ENCODE measurements at regions not wholly inside any gene's neighbourhood (a gene's known extent, or its start where the extent isn't known, plus 50 kb on each side); places are given as distances from the start of the nearest gene placed in this dataset.
A peak's percentile ranks its signal among the peaks of the same experiment; 100 is the strongest.

DNA sequence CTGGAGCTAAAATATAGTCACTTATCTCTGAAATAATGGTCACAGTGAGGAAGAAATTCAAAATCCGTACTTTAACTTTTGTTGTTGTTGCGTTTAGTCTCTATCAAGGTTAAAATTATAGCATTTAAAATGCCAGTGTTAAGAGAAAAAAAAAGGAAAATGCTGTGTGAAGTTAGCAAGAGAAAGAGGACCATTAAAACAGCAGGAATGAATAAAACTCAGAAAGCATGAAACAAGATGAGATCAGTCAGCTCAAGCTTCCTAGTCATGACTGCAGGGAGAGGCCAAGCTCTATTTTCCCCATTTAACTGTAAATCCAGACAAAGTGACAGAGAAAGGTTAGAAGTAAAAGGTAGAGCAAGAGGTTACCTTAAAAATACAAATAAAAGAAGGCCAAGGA, 281.7 kb upstream of the ATP5MC3 start:
- no peak for DNase-seq (ENCODE audit: low read depth)

DNA sequence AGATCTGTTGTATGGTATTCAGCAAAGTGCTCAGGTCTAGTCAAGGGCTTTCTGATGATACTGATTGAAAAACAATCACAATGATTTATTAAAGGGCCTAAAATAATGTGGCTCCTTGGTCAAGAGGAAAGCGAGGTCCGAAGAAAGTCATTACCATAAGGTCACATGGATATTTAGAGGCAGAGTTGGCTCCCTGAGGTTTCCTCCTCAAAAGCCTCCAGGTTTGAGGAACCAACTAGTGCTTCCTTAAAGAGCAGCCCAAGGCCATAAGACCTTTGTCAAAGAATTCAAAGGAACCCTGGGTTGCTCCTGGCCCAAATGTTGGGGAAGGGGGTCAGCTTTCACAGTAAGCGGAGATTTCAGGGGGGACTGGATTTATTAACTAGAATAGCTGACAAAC, 280.7 kb upstream of the ATP5MC3 start:
- no peak for DNase-seq (ENCODE audit: low read depth)

DNA sequence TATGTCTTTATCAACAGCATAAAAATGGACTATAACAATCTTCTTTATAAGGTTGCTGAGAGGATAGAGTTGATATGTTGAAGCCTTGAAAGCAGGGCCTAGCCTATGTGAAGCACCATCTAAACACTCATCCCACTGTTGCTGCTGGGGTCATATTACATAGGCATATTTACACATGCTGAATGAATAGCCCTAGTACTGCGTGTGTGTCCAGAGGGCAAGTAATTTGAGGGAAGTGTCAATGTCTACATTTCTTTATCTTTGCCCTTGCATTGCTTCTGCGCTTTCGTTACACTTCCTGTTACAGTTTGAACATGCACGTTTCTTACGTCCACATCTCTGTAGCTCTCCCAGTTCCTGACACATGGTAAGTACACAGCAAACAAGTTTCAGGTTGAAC, 280.3 kb upstream of the ATP5MC3 start:
- DNase-seq (ENCODE audit: low read depth) = no peak

DNA sequence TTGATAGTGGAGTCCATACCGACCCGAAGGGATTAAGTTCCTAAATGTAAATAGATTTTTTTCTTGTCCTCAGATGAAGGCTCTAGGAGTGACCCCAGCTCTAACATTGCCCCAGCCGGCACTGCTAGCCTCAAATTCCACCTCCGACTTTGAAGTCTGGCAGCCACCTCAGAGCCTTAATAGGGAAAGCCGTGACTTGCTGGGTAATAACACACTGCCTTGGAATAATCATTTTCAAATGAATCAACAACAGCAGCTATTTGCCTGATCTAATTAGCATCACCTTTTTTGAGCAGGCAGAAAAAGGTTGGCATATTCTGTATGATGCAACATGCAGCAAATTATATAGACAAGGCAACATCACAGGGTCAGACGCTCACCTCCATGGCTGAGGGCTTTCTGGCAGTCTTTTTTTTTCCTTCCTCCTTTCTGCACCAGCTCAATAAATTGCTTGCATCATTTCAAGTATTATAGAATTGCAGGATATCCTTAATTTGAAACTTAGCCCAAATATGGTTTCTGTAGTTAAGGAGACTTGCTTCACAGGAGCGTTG, 276.5 kb upstream of the ATP5MC3 start:
- no peak for DNase-seq (ENCODE audit: low read depth)

DNA sequence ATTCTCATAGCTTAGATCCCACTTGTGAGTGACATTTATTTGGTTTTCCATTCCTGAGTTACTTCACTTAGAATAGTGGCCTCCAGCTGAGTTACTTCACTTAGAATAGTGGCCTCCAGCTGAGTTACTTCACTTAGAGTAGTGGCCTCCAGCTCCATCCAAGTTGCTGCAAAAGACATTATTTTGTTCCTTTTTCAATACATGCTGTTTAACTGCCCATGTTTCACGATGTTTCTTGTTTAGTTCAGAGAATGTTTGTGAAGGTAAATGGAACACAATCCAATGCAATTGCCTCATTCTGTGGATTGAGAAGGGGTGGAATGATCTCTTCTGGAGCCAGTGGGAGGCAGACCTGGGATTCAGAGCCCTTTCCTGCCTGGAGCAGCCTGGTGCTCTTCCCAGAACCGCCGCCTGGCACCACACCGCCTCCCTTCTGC, 273.5 kb upstream of the ATP5MC3 start:
- no peak for DNase-seq (ENCODE audit: low read depth)

DNA sequence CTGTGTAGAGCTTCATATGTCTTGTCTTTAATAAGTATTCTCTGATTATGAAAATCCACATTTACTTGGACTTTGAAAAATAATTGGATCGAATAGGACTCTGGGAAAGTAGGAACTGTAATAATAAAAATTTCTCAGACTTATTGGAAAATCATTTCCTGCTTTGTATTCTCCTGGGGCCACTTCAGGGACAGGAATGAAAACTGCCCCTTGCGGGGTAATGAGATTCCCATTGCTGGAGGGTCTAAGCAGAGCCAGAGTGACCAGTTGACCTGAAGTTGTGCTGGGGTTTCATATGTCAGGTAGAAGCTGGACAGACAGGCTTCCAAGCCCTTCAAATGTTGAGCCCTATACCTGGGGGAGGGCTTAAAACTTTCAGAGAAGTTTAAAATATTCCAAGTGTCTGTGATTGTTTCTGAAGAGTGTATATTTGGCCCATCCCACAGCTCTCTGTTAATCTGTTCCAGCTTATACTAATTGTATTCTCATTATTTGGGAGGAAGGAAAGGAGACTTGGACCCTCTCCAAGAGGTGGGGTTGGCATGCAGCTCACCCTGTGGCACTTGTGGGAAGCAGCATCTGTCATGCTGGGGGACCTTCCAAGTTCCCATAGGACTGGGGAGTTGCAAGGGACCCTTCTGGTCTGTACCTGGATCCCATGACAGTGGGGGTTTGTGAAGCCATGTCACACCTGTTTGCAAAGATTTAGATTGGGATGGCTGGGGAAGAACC, 268.7 kb upstream of the ATP5MC3 start:
- no peak for DNase-seq (ENCODE audit: low read depth)

DNA sequence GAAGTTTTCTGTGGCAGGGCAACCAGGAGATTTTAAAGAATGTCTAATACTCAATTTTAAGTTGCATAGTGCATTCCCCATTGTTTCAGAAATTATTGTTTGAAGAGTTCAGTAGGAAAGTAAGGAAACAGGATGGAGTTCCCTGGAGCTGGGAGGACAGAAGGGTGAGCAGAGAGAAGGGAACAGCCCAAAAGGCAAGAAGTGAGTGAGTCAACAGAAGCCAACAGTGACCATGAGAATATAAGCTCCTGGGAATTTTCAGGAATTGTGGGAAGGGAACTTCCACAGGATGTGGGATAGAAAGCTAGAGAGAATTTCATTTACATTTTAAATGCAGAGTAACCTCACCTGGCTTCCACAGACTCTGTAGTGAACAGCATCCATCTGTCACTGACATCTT, 268.1 kb upstream of the ATP5MC3 start:
- DNase-seq (ENCODE audit: low read depth) = no peak

DNA sequence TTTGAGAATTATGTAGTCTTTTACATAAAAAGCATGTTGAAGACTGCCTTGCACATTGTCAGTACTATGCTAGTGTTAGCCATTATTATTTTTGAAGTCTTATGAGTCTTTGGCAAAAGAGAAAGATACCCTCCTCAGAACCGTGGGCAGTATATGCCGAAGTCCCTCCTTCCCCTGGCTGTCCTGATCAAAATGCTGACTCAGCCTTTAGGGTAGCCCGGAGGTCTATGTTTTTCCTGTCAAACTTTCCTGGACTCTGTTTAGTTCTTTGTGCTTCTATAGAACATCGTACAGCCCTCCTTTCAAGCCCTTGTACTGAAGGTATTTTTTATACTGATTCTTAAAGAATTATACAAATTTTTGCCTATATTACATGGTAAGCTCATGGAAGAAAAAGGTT, 264.7 kb upstream of the ATP5MC3 start:
- no peak for DNase-seq (ENCODE audit: low read depth)

DNA sequence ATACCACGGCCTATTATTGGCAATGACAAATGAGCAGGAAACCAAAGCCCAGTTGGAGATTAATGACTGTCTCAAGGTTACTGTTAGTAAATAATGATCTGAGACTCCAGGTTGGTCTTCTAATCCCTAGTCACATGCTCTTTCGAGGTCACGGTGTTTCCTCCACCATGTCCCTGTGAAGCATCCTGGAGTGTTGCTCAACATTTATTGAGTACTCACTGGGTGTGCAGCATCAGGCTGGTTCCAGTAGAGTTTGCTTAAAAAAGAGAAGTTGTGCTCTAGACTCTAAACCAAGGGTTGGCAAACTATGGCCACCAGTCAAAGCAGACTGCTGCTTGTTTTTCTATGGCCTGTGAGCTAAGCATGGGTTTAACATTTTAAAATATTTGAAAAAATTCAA, 263.8 kb upstream of the ATP5MC3 start:
- no peak for DNase-seq (ENCODE audit: low read depth)

DNA sequence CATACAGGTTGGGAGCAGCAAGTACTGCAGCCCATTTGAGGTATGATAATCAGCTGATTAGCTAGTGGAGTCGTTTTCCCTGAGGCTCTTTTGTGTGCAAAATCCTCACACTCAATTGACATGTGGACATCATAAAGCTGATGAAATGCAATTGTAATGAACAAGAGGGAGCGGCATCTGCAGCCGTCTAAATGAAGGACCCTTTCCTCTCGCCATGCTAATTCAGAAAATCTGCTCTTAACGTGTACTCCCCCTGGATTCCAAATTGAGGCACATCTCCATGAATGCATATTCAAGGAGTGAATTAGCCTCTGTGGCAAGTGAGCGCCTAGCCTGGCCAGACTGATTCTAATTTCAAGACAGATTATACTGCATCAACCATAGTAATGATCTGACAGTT, 260.9 kb upstream of the ATP5MC3 start:
- DNase-seq (ENCODE audit: low read depth) = no peak

DNA sequence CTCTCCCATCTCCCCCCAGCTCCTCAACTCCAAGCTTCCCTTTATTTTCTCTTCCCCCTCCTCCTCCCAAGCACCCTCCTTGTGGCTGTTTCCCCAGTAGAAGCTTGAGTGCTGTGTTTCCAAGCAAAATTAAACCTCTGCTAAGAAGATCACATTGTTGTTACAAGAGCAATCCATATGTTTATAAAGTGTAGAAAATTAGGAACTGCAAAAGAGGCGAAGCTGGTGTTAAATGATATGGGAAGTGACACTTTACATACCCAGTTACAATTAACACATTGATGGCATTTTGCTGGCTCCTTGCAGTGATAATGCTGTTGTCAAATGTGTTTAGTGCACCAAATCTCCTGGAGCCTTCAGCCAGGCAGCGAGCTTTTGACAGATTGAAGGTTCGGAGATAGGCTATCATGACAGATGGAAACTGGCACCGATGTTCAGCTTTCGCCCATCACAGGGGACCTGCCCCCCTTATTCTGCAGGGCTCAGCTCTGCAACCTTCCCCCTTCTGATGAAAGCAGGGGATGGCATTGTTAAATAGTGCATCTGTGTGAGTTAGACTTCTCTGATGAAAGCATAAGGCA, 259.8 kb upstream of the ATP5MC3 start:
- DNase-seq (ENCODE audit: low read depth) = no peak

DNA sequence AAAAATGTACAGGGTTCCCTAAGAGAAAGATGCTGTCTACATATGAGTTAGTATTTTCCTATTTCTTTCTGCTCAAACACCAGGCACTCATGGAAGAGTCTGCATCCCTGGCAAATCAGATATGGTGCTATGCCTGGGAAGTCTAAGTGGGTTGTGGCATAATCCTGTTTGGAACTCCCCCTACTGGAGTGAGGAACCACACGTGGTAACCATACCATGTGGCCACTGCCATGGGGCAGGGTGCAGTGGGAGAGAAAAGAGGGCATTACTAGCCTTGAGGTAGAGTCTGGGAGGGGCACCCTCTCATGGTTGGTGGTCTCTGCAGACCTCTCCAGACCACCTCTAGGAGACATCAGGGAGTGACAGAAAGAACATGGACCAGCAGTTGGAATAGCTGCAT, 257.9 kb upstream of the ATP5MC3 start:
- DNase-seq (ENCODE audit: low read depth) = no peak

DNA sequence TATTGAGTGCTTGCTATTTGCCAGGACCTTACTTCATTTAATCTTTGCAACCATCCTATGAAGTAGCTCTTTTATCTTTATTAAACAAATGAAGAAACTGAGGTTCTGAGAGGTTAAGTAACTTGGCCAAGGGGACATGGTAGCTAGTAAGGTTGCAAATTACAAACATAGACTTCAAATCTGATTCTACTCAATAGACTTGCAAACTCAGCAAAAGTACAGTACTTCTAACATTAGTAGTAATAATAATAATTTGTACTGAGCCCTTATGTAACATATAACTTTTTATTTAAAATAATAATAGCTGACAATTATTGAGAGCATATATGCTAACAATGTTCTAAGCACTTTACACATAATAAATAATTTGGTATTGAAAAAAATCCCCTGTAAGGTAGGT, 255.7 kb upstream of the ATP5MC3 start:
- no peak for DNase-seq (ENCODE audit: low read depth)

DNA sequence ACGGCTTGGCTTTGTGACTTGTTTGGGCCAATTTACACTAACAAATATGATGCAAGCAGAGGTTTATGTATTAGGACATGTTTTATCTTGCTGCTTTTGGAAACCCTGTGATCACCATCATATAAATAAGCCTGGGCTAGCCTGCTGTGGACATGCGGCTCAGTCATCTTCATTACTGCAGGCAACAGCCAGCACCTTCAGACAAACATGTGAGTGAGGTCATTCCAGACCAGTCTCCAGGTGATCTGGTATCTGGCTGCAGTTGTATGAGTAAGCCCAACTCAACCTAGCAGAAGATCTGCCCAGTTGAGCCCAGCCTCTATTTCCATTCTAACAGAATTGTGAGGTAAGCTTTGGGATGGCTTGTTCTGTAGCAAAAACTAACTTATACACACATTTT, 254.6 kb upstream of the ATP5MC3 start:
- no peak for DNase-seq (ENCODE audit: low read depth)

DNA sequence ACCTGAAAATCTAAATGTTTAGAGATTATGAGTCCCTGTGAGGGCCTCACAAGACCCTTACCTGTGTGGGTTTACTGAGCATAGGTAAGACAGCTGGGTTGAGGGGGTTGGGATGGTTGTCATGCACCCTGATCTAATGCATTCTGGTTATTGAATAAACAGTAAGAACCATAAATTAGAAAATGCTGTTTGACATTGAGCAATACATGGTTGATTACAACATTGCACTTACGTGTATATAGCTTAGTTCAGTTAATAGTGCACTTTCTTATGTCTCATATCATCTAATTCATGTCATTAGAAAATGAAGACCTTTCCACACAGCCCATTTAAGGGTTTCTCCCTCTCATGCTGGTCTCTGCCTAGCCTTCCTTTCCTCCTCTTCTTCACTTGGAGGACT, 253.5 kb upstream of the ATP5MC3 start:
- no peak for DNase-seq (ENCODE audit: low read depth)

DNA sequence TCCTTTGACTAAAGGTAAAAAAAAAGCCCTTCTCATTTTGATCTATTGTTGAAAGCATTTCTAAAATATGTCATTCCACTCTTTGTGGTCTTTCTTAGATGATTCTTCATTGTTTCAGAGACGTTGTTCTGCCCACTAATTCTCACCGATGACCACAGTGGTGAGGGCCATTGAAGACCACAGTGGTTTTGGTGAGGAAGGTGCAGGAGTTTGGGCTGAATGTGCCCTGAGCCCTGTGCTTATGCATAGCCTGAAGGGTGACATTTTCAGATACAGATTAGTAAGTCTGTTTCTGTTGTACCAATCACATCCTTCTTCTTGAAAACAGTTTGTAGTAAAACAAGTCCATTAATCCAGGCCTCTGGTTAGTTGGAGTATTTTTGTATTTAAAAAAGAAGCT, 251.3 kb upstream of the ATP5MC3 start:
- no peak for DNase-seq (ENCODE audit: low read depth)

DNA sequence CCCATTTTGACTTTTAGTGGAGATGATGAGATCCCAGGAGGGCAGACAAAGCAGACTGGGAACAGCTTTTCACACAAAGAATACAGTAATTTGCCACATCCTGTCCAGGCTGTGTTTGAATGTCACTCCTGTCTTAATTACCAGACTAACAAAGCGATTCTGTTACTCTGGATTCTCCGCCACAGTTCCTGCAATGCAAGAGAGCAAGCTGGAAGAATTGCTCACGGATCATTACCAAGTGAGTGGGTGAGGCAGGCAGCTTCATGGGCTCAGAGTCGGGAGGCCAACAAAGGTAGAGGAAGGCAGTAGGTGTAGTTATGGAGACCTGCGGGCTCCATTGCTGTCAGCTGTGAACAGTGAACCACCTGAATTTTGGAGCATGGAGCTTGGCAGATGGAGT, 250.5 kb upstream of the ATP5MC3 start:
- DNase-seq (ENCODE audit: low read depth) = no peak

DNA sequence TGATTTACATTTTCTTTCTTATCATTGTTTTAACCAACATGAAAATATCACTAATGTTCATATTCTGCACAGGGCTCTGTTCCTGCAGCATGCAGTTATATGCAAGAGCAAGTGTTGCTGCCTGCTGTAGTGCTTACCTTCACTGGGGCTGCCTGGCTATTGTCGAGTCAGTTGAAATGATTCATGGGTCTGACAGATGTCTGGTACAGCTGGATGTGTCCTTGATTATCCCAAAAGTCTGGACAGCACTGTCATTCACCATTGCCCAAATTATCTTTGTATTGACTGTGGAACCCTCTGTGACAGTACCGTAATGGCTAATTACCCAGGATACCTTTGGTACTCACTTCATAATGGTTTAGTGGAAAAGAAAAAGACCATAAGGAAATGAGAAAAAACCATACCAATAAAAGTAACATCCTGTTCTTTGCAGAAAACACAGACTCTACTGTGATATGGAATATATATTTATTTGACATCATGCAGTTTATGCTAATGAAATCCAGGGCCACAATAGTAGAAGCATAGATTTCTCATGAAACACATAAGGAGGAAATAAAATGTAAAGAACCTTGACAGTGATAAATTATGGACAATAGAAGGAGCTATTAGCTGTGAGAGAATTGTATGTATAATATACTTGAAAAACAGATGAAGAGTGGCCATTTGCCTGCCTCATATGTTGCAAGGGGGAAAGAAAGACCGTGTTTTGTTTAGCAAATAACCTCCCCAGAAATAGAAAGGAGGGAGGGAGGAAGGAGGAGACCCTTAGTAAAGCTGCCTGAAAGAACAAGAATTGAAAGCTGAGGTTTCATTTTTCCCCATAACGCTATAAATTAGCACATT, 249.8 kb upstream of the ATP5MC3 start:
- DNase-seq (ENCODE audit: low read depth) = no peak

DNA sequence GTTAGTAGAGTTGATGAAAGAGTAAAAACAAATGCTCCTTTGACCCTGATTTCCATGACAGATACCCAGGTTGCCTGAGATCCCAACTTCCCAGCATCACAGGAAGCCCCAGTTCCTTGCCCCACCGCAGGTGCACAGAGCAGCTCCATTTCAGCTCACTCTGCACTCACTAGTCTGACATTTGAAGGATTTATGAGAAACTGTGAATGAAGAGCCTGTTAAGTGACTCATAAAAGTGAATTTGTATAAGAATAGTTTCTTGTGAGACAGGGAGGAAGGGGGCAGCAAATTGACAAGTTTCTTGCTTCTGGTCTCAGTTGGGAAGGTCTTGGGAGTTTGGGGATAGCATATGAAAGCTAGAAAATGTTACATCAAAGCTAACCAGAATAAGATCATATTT, 248.7 kb upstream of the ATP5MC3 start:
- DNase-seq (ENCODE audit: low read depth) = no peak

DNA sequence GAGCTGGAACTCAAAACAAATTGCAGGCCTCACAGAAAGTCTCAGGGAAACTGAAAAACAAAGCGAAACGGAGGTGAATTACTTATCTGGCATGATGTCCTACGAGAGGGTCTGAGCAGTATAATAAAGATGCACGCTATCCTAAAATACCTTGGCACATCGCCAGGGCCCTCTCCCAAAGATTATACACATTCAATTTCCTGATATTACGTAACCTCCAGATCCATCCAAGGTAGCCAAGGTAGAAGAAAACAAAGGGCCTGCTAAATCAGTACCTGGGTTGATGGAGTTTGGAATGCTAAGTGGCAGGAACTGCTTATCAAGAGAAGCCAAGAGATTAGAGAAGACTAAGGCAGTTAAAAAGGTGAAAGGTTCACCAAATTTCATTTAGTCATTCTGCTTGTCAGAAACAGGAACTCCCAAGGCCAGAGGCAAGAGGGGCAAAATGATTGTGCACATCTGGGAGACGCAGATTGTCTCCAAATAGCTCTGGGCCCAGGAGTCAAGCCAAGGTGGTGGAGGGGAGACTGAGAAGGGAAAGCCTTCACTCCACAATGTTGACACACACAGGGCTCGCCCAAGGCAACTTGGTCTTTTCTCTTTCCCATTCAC, 236.8 kb upstream of the ATP5MC3 start:
- DNase-seq (ENCODE audit: low read depth) = no peak

DNA sequence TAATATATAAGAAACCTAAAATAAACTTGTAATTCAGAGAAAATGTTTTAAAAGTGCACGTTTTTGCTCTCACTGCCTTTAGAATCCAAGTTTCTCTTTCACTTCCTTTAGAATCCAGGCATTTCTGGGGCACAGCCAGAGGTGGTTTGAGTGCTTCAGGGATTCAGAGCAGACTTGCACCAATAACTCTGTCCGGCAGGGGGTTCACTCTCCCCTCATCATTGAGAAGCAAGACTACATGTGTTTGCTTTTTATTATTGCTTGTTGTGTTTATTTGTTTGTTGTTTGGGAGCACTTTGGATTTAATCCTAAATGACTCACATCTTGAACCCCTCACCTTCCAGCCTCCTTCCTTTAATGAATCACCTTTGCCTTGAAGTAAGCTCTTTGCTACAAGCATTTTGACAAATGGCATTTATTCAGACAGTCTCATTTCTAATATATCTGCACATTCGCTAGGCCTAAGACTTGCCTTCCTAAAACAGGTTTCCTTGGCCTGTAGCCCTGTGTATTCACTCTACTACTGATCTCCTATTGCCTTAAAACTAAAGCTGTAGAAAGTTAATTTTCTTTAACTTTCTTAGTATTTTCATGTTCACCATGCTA, 233.5 kb upstream of the ATP5MC3 start:
- DNase-seq (ENCODE audit: low read depth) = peak; percentile 14
